CD4-positive, alpha-beta T cell treated with Interferon alpha-2 for 1 hour (primary cell): ENCODE measurements at regions not wholly inside any gene's neighbourhood (a gene's known extent, or its start where the extent isn't known, plus 50 kb on each side); places are given as distances from the start of the nearest gene placed in this dataset.
"Not testable (repeated sequence)": the region's sequence is repeated elsewhere in the genome, so short reads cannot be mapped to it uniquely, and the experiment has no call there.

Experiments used
- DNase-seq, 2 donors: peaks; one replicate each; pipeline ENCODE4 v3.0.0-alpha.2; 2020 to 2022

DNA sequence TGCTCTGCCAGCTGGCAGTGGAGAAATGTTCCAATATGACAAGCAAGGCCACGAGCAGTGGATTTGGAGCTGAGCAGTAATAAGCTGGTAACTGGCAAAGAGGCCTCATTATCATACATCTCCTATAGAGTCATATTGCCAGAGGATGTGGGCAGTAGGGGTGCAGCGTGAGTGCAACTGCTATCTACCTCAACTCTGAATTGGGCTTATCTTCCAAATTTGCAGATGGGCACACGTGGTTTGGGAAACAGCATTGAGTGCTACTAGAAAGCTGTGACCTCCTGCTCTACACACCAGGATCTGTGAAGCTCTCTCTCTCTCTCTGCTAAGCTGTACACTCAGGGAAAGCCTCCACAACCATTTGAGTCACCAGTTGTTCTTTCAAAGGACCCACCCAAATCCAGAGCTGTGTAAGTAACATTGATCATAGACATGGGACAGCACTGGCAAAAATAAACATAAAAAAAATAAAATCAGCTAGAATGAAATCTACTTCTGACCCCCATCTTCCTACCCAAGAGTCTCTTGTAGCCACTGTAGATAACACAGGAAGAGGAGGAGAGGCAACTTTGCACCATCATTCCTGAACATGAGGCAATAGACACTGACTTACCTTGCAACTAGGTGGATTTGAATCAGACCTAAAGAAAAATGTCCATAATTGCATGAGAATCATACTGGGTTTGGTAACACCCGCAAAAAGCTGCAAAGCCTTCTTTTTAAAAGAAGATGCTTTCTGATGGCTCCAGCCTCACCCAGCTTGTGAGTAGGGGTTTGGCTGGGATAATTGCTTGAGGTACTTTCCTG lies 82.9 kb upstream of the THBS1 start:
- DNase-seq = no peak

- DNase-seq = no peak
Observed at GRCh38 chr15:39498629-39499028, 82.2 kb upstream of the THBS1 start.

GRCh38 chr15:39499042-39499441 lies 81.8 kb upstream of the THBS1 start:
- no peak for DNase-seq

DNA sequence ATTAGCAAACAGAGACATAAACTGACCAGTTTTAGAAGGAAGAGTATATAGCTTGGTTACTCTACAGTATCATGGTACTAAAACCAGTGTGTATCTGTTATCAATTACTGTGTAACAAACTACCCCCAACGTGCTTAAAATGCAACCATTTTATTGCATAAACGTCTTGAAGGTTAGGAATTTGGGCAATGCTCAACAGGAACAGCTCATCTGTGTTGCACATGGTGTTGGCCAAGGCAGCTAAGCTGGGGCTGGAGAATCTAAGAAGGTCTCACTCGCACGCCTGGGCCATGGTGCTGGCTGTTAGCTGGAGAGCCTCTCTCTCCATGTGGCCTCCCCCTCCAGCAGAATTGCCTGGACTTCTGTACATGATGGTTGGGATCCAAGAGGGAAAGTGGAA lies 81.2 kb upstream of the THBS1 start:
- no peak for DNase-seq

- DNase-seq = no peak
Observed at GRCh38 chr15:39501366-39502081, 79.4 kb upstream of the THBS1 start.

GRCh38 chr15:39502082-39502447 lies 78.8 kb upstream of the THBS1 start:
- no peak for DNase-seq

- DNase-seq = no peak
Observed at GRCh38 chr15:39502611-39503195, 78.2 kb upstream of the THBS1 start.

- no peak for DNase-seq
Observed at GRCh38 chr15:39503526-39503925, 77.4 kb upstream of the THBS1 start.

GRCh38 chr15:39504808-39505207 lies 76.1 kb upstream of the THBS1 start:
- DNase-seq = no peak

GRCh38 chr15:39506146-39506545 lies 74.7 kb upstream of the THBS1 start:
- no peak for DNase-seq

DNA sequence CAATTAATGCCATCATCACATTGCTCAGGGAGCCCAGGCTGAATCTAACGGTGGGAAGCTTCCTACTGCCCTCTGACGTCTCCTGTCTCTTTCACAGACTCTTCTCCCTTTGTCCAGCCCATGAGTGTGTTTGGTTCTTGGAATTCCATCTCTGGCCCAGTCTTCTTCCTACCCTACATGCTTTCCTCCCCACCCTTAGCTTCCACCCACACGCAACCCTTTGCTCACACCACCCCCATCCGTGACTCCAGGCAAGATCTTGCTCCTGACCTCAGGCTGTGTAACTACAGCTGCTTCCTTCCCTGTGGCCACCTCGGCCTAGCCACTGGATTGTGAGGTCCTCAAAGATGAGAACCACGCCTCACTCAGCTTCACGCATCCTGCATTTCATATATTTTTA lies 72.3 kb upstream of the THBS1 start:
- no peak for DNase-seq

GRCh38 chr15:39510001-39510701 lies 70.7 kb upstream of the THBS1 start:
- no peak for DNase-seq

- no peak for DNase-seq
Observed at GRCh38 chr15:39511000-39511915, 69.6 kb upstream of the THBS1 start.

GRCh38 chr15:39511916-39512260 lies 69.0 kb upstream of the THBS1 start:
- no peak for DNase-seq

DNA sequence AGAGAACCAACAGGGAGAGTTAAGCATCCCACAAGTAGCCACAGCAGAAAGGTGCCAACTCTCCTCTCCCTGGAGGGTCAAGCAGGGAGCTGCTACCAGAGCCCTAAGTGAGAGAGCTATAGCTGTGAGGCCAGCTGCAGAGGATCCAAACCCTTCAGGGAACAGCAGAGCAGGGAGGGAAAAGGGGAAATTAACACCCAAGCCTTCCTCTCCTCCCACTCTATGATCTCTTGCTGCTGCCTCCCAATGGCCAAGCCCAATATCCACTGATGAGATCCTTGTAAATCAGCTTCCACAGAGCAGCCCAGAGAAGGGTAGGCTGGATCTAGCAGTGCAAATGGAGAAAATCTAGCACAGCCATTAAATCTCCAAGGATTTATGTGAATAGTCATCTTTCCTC lies 68.2 kb upstream of the THBS1 start:
- DNase-seq = no peak

DNA sequence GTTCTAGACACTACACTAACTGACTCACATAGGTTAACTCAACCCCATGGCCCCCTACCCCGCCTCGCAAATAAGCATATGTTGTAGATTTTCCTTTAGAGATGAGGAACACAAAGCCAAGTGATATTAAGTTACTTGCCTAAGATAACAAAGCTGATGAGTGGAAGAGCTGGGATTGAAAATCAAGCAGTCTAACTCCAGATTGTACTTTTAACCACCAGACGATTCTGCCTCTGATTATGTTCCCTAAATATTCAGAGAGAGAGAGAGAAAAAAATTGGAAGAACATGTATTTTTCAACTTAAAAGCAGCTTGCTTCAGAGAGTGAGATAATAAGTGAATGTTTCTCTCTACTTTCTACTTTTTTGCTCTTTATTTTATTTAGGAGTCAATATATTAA lies 66.9 kb upstream of the THBS1 start:
- DNase-seq = no peak

GRCh38 chr15:39514933-39515332 lies 65.9 kb upstream of the THBS1 start:
- no peak for DNase-seq

DNA sequence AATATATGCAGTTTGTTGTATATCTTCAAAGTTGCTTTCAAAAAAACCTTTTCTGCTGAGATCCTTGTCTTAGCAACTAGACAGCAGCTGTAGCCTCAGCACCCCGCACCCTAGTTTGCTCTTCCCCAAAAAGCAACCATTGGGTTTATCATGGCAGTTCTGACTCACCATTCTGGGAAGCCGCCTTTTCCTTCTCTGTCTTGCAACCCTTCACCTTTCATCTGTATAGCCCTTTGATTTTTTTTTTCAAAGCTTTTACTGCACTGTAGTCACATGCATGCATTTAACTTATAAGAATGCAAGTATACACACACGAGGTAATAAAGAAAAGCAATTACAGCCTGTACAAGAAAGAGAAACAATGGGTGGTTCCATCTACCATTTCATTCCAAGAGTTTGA lies 65.1 kb upstream of the THBS1 start:
- no peak for DNase-seq

- no peak for DNase-seq
Observed at GRCh38 chr15:39517122-39517855, 63.6 kb upstream of the THBS1 start.

DNA sequence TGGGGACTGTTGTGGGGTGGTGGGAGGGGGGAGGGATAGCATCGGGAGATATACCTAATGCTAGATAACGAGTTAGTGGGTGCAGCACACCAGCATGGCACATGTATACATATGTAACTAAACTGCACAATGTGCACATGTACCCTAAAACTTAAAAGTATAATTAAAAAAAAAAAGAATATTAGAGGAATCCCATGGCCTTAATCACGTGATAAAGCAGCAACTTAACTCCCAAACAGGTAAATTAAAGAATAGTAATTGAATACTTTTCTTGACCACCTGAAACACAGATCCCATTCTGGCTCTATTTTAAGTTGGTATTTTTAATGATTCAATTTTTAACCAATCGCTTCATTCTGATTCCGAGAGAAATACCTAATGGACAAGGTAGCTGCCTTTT lies 56.9 kb upstream of the THBS1 start:
- not testable (repeated sequence) for DNase-seq

DNA sequence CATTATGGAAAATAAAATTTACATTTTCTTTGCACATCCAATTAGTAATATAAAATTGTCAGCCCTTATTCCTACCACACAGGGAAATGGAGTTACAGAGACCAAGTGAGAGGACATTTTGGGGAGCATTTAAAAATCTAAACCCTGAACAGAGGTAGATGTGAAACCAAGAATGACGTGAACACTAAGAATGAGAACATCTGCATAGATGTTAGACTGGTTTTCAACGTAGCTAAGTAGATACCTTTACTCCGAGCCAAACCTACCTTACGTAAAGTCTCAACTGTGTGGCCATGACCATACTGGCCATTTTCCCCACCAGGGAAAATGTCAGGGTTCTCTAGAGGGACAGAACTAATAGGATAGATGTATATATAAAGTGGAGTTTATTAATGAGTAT lies 51.4 kb upstream of the THBS1 start:
- no peak for DNase-seq
